ENCODE measurements at regions not wholly inside any gene's neighbourhood (a gene's known extent, or its start where the extent isn't known, plus 50 kb on each side); places are given as distances from the start of the nearest gene placed in this dataset.

DNA sequence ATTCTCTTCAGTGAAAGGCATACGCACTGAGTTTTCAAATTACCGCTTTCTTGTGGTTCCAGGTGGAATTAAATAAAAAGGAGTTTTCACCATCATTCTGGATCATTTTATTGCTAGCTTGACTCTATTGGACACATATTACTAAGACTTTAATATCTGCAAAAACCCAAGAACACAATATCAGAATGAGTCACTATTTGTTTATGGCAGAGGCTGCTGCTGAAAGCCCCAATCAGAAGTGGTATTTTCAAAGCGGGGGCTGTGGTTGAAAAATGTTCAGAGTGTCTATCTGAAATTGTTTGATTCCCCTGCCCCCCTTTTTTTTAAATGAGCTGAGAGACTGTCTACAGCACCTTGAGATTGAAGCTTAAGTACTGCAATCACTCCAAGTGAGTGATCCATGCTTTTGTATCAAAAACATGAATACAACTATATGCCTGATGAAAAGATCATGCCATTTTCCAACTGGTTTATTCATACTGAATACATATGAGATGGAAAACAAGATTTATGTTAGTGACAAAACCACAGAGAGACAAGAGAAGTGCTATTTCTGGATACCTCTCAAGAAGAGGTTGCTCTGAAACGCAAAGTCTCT is 376.4 kb downstream of the HTR7 start:
- no peak for DNase-seq
- no peaks in the 10 kb centered on the region for H3K36me3 ChIP-seq (ENCODE audit: control insufficient read depth, insufficient read depth, low read length)
- H3K4me1 ChIP-seq (ENCODE audit: control insufficient read depth, insufficient read depth, low read length, poor library complexity, severe bottlenecking) = no peaks in the 10 kb centered on the region
- no peaks in the 10 kb centered on the region for H3K27me3 ChIP-seq (replicated peaks; ENCODE audit: control insufficient read depth, insufficient read depth, low read length, poor library complexity, severe bottlenecking)
- H3K27ac ChIP-seq (ENCODE audit: insufficient read depth, low read length, poor library complexity, severe bottlenecking) = no peak overlapping the region
- no peak overlapping the region for H3K4me3 ChIP-seq (ENCODE audit: insufficient read depth, low read depth, low read length, poor library complexity, severe bottlenecking)
- no peaks in the 10 kb centered on the region for H3K9me3 ChIP-seq (ENCODE audit: control insufficient read depth, low read length)

DNA sequence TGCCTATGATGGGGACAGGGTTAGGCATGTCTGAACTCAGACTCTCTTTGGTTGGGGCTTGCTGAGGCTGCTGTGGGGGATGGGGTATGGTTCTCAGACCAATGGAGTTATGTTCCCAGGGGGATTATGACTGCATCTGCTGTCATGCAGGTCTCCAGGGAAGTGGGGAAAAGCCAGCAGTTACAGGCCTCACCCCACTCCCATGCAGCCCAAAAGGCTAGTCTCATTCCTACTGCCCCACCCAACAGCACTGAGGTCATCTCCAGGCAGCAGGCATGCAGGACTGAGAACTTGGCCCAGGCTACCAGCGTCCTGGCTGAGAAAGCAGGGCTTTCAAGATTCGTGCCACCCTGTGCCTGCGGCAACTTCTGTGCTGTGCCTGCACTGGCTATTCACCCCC is 373.3 kb downstream of the HTR7 start:
- Histone ChIP-seq H3K4me1 (ENCODE audit: control insufficient read depth, insufficient read depth, low read length, poor library complexity, severe bottlenecking) (no peaks in the 10 kb centered on the region), H3K27ac (ENCODE audit: insufficient read depth, low read length, poor library complexity, severe bottlenecking) (no peak overlapping the region), H3K36me3 (ENCODE audit: control insufficient read depth, insufficient read depth, low read length) (no peaks in the 10 kb centered on the region), H3K9me3 (ENCODE audit: control insufficient read depth, low read length) (no peaks in the 10 kb centered on the region), H3K4me3 (ENCODE audit: insufficient read depth, low read depth, low read length, poor library complexity, severe bottlenecking) (no peak overlapping the region), H3K27me3 (replicated peaks; ENCODE audit: control insufficient read depth, insufficient read depth, low read length, poor library complexity, severe bottlenecking) (no peaks in the 10 kb centered on the region)
- no peak for DNase-seq

DNA sequence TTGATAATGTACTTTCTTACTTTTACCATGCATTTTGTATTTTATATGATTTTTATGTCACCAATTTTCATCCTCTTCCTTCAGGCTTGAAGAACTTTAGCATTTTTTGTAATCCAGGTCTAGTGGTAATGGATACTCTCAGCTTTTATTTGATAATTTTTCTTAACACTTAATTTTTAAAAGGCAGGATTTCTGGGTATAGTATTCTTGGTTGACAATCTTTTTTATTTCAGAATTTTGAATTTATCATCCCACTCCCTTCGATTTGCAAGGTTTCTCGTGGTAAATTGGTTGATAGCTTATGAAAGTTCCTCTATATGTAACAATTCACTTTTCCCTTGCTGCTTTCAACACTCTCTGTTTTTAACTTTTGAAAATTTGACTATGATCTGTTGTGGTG is 363.7 kb downstream of the HTR7 start:
- H3K27ac ChIP-seq (ENCODE audit: insufficient read depth, low read length, poor library complexity, severe bottlenecking) = no peak overlapping the region
- H3K36me3 ChIP-seq (ENCODE audit: control insufficient read depth, insufficient read depth, low read length) = no peaks in the 10 kb centered on the region
- no peaks in the 10 kb centered on the region for H3K4me1 ChIP-seq (ENCODE audit: control insufficient read depth, insufficient read depth, low read length, poor library complexity, severe bottlenecking)
- no peaks in the 10 kb centered on the region for H3K27me3 ChIP-seq (replicated peaks; ENCODE audit: control insufficient read depth, insufficient read depth, low read length, poor library complexity, severe bottlenecking)
- H3K9me3 ChIP-seq (ENCODE audit: control insufficient read depth, low read length) = no peaks in the 10 kb centered on the region
- DNase-seq = no peak
- no peak overlapping the region for H3K4me3 ChIP-seq (ENCODE audit: insufficient read depth, low read depth, low read length, poor library complexity, severe bottlenecking)

DNA sequence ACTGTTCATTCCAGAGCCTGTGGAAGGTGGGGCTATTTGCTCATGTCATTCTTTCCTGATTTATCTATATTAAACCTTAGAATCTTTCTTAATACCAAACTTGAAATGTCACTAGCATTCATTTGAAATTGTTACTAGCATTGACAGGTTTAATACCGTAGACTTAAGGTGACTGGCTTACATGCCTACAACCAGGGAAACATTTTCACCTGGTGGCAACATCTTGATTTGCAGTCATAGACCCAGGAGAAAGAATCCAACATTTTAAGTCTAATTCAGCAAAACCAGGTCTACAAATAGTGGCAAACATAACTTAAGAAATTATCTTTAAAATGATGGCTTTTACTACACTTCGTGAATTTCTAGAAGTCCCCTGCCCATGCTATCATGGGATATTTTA is 353.7 kb downstream of the HTR7 start:
- no peaks in the 10 kb centered on the region for H3K9me3 ChIP-seq (ENCODE audit: control insufficient read depth, low read length)
- no peak overlapping the region for H3K27ac ChIP-seq (ENCODE audit: insufficient read depth, low read length, poor library complexity, severe bottlenecking)
- no peak overlapping the region for H3K4me3 ChIP-seq (ENCODE audit: insufficient read depth, low read depth, low read length, poor library complexity, severe bottlenecking)
- no peak for DNase-seq
- H3K27me3 ChIP-seq (replicated peaks; ENCODE audit: control insufficient read depth, insufficient read depth, low read length, poor library complexity, severe bottlenecking) = no peaks in the 10 kb centered on the region
- H3K4me1 ChIP-seq (ENCODE audit: control insufficient read depth, insufficient read depth, low read length, poor library complexity, severe bottlenecking) = no peaks in the 10 kb centered on the region
- H3K36me3 ChIP-seq (ENCODE audit: control insufficient read depth, insufficient read depth, low read length) = no peaks in the 10 kb centered on the region

DNA sequence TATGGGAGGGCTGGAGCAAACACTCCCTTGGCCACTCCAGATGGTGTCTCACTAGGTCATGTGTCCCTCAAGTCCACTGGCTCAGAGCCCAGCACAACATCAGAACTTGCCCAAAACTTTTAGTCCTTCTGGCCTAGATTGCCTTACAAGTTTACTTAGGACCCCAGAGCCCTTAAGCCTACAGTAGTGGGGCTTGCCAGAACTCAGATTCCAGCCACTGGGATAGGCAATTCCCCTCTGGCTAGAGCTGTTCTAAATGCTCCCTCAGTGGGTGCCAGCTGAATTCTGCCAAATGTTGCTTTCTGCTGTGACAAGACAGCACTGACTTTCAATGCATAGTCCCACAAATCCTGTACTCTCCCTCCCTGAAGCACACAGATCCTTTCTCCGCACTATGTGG is 331.1 kb downstream of the HTR7 start:
- H3K9me3 ChIP-seq (ENCODE audit: control insufficient read depth, low read length) = no peaks in the 10 kb centered on the region
- H3K27ac ChIP-seq (ENCODE audit: insufficient read depth, low read length, poor library complexity, severe bottlenecking) = no peak overlapping the region
- no peaks in the 10 kb centered on the region for H3K36me3 ChIP-seq (ENCODE audit: control insufficient read depth, insufficient read depth, low read length)

DNA sequence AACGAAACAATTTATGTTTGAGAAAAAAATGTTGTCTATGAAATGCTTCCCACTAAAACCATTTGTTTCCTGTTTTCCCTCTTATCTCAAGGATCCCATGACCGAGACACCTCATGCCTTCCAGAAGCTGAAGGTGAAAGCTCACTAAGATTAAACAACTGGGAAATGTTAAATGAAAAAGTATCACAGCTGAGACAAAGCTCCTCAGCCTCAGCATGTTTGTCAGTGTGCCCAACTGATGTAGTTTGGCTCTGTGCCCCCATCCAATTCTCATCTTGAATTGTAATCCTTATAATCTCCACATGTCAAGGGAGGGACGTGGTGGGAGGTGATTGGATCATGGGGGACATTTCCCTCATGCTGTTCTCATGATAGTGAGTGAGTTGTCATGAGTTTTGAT is 327.3 kb downstream of the HTR7 start:
- no peak overlapping the region for H3K4me3 ChIP-seq (ENCODE audit: insufficient read depth, low read depth, low read length, poor library complexity, severe bottlenecking)
- H3K4me1 ChIP-seq (ENCODE audit: control insufficient read depth, insufficient read depth, low read length, poor library complexity, severe bottlenecking) = no peaks in the 10 kb centered on the region
- no peak overlapping the region for H3K27ac ChIP-seq (ENCODE audit: insufficient read depth, low read length, poor library complexity, severe bottlenecking)
- H3K36me3 ChIP-seq (ENCODE audit: control insufficient read depth, insufficient read depth, low read length) = no peaks in the 10 kb centered on the region
- no peaks in the 10 kb centered on the region for H3K9me3 ChIP-seq (ENCODE audit: control insufficient read depth, low read length)
- H3K27me3 ChIP-seq (replicated peaks; ENCODE audit: control insufficient read depth, insufficient read depth, low read length, poor library complexity, severe bottlenecking) = no peaks in the 10 kb centered on the region
- no peak for DNase-seq

More for the DNA sequence above, 331.1 kb downstream of the HTR7 start:
- Histone ChIP-seq H3K27me3 (replicated peaks; ENCODE audit: control insufficient read depth, insufficient read depth, low read length, poor library complexity, severe bottlenecking) (no peaks in the 10 kb centered on the region), H3K4me3 (ENCODE audit: insufficient read depth, low read depth, low read length, poor library complexity, severe bottlenecking) (no peak overlapping the region), H3K4me1 (ENCODE audit: control insufficient read depth, insufficient read depth, low read length, poor library complexity, severe bottlenecking) (no peaks in the 10 kb centered on the region)
- no peak for DNase-seq

DNA sequence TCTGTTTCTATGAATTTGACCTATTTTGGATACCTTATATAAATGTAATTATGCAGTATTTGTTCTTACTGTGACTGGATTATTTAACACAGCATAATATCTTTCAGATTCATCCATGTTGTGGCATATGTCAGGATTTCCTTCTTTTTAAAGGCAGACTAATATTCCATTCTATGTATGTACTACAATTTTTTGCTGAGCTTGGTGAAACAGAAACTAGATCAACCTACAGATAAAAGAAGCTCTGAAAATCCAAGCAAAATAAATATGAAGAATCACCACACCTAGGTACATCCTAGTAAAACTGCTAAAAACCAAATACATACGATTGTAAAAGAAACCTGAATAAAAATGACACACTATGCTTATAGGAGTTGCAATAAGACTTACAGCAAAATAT is 300.5 kb downstream of the HTR7 start:
- no peaks in the 10 kb centered on the region for H3K36me3 ChIP-seq (ENCODE audit: control insufficient read depth, insufficient read depth, low read length)
- H3K4me1 ChIP-seq (ENCODE audit: control insufficient read depth, insufficient read depth, low read length, poor library complexity, severe bottlenecking) = no peaks in the 10 kb centered on the region
- DNase-seq = no peak
- no peaks in the 10 kb centered on the region for H3K9me3 ChIP-seq (ENCODE audit: control insufficient read depth, low read length)
- no peak overlapping the region for H3K27ac ChIP-seq (ENCODE audit: insufficient read depth, low read length, poor library complexity, severe bottlenecking)
- H3K27me3 ChIP-seq (replicated peaks; ENCODE audit: control insufficient read depth, insufficient read depth, low read length, poor library complexity, severe bottlenecking) = no peaks in the 10 kb centered on the region
- H3K4me3 ChIP-seq (ENCODE audit: insufficient read depth, low read depth, low read length, poor library complexity, severe bottlenecking) = no peak overlapping the region

DNA sequence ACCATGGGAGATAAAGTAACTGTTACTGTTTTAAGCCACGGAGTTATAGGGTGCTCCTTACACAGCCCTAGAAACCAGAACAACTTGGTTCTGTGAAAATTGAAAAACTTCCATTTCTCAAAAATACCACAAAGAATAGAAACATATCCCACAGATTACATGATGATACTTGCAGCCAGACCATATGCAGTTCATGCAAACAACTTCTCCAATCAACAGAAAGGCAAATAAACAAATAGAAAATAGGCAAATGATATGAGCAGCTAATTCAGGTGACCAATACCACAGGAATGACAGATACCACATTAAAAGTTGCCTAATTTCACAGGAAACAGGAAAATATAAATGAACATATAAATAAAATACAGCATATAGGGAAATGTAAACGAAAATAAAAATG is 297.5 kb downstream of the HTR7 start:
- H3K36me3 ChIP-seq (ENCODE audit: control insufficient read depth, insufficient read depth, low read length) = no peaks in the 10 kb centered on the region
- H3K4me3 ChIP-seq (ENCODE audit: insufficient read depth, low read depth, low read length, poor library complexity, severe bottlenecking) = no peak overlapping the region
- H3K9me3 ChIP-seq (ENCODE audit: control insufficient read depth, low read length) = no peaks in the 10 kb centered on the region
- DNase-seq = no peak
- no peaks in the 10 kb centered on the region for H3K4me1 ChIP-seq (ENCODE audit: control insufficient read depth, insufficient read depth, low read length, poor library complexity, severe bottlenecking)
- H3K27me3 ChIP-seq (replicated peaks; ENCODE audit: control insufficient read depth, insufficient read depth, low read length, poor library complexity, severe bottlenecking) = no peaks in the 10 kb centered on the region
- H3K27ac ChIP-seq (ENCODE audit: insufficient read depth, low read length, poor library complexity, severe bottlenecking) = no peak overlapping the region

DNA sequence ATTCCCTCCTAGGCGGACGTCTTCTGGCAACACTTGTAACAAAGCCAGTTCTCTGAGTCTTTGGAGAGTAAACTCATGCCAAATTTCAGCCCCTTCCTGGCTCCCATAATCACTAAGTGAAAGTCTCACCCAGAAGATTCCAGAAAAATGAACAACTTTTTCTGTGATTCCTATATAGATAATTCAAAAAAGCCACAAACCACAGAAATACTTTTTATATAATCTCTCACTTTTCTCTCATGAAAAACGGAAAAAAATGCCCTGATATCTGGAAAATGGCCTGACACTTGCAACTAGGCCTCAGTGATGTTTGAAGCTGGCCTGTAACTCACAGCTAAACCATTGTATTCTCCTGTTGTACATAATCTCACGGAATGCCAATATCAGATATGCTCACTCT is 296.2 kb downstream of the HTR7 start:
- no peak overlapping the region for H3K4me3 ChIP-seq (ENCODE audit: insufficient read depth, low read depth, low read length, poor library complexity, severe bottlenecking)
- no peaks in the 10 kb centered on the region for H3K27me3 ChIP-seq (replicated peaks; ENCODE audit: control insufficient read depth, insufficient read depth, low read length, poor library complexity, severe bottlenecking)
- no peaks in the 10 kb centered on the region for H3K36me3 ChIP-seq (ENCODE audit: control insufficient read depth, insufficient read depth, low read length)
- no peak for DNase-seq
- H3K4me1 ChIP-seq (ENCODE audit: control insufficient read depth, insufficient read depth, low read length, poor library complexity, severe bottlenecking) = no peaks in the 10 kb centered on the region
- no peak overlapping the region for H3K27ac ChIP-seq (ENCODE audit: insufficient read depth, low read length, poor library complexity, severe bottlenecking)
- H3K9me3 ChIP-seq (ENCODE audit: control insufficient read depth, low read length) = no peaks in the 10 kb centered on the region

DNA sequence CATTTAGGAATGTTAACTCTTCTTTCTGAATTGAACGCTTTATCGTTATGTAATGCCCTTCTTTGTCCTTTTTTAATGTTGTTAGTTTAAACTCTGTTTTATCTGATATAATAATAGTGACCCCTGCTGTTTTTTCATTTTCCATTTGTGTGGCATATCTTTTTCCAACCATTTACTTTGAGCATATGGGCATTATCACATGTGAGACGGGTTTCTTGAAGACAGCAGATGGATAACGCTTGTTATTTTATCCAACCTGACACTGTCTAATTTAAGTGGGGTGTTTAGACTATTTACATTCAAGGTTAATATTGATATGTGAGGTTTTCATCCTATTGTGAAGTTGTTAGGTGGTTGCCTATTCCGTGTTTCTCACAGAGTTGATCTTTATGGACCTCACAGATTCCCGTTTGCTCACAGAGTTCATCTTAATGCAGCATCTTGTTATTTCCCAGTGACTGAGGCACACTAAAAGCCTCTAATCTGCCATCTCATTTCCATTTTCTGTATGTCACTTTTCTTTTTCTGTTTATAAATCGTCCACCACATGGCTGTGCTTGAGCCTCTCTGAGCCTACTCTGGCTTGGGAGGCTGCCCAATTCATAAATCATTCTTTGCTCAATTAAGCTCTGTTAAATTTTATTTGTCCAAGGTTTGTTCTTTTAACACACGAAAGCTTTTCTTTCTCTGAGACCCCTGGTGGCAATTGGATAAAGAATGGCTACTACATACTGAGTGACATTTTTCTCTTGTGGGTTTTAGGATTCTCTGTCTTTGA is 286.2 kb downstream of the HTR7 start:
- DNase-seq = no peak
- no peak overlapping the region for H3K27ac ChIP-seq (ENCODE audit: insufficient read depth, low read length, poor library complexity, severe bottlenecking)
- H3K36me3 ChIP-seq (ENCODE audit: control insufficient read depth, insufficient read depth, low read length) = no peaks in the 10 kb centered on the region
- no peak overlapping the region for H3K4me3 ChIP-seq (ENCODE audit: insufficient read depth, low read depth, low read length, poor library complexity, severe bottlenecking)
- H3K9me3 ChIP-seq (ENCODE audit: control insufficient read depth, low read length) = no peaks in the 10 kb centered on the region
- H3K27me3 ChIP-seq (replicated peaks; ENCODE audit: control insufficient read depth, insufficient read depth, low read length, poor library complexity, severe bottlenecking) = no peaks in the 10 kb centered on the region
- H3K4me1 ChIP-seq (ENCODE audit: control insufficient read depth, insufficient read depth, low read length, poor library complexity, severe bottlenecking) = no peaks in the 10 kb centered on the region

Measured in effector memory CD4-positive, alpha-beta T cell (primary cell).